HS-27A (cell line): ENCODE measurements at regions not wholly inside any gene's neighbourhood (a gene's known extent, or its start where the extent isn't known, plus 50 kb on each side); places are given as distances from the start of the nearest gene placed in this dataset.
A peak's percentile ranks its signal among the peaks of the same experiment; 100 is the strongest.

Experiments
- DNase-seq: peaks from one replicate; pipeline ENCODE4 v3.0.0-alpha.2; 2012; ENCODE audit warnings: low read depth, missing footprints

GRCh38 chr10:44197646-44198045 is 187.3 kb downstream of the CXCL12 start:
- DNase-seq: no peak

- no peak for DNase-seq
These were observed 188.6 kb downstream of the CXCL12 start for GRCh38 chr10:44196336-44196735.

GRCh38 chr10:44196008-44196320 is 188.9 kb downstream of the CXCL12 start:
- DNase-seq: no peak

GRCh38 chr10:44195112-44196007 is 189.5 kb downstream of the CXCL12 start:
- peak; percentile 60 for DNase-seq

GRCh38 chr10:44194435-44194834 is 190.5 kb downstream of the CXCL12 start:
- no peak for DNase-seq

- no peak for DNase-seq
These were observed 191.2 kb downstream of the CXCL12 start for GRCh38 chr10:44193567-44194220.

GRCh38 chr10:44193166-44193565 is 191.7 kb downstream of the CXCL12 start:
- DNase-seq: no peak

GRCh38 chr10:44192435-44192834 is 192.5 kb downstream of the CXCL12 start:
- DNase-seq: no peak

- DNase-seq: no peak
These were observed 194.4 kb downstream of the CXCL12 start for GRCh38 chr10:44190541-44190940.

- DNase-seq: no peak
These were observed 198.1 kb downstream of the CXCL12 start for GRCh38 chr10:44186821-44187220.

- DNase-seq: no peak
These were observed 198.7 kb downstream of the CXCL12 start for GRCh38 chr10:44186150-44186549.

- DNase-seq: no peak
These were observed 199.6 kb downstream of the CXCL12 start for GRCh38 chr10:44185315-44185666.

- DNase-seq: no peak
These were observed 200.1 kb downstream of the CXCL12 start for GRCh38 chr10:44184633-44185314.

GRCh38 chr10:44183667-44184632 is 200.9 kb downstream of the CXCL12 start:
- DNase-seq: no peak

- no peak for DNase-seq
These were observed 202.0 kb downstream of the CXCL12 start for GRCh38 chr10:44182909-44183308.

GRCh38 chr10:44180321-44181168 is 204.4 kb downstream of the CXCL12 start:
- DNase-seq: peak; percentile 12

GRCh38 chr10:44178856-44179255 is 206.0 kb downstream of the CXCL12 start:
- DNase-seq: no peak

GRCh38 chr10:44178281-44178680 is 206.6 kb downstream of the CXCL12 start:
- no peak for DNase-seq

GRCh38 chr10:44177610-44178009 is 207.3 kb downstream of the CXCL12 start:
- DNase-seq: no peak

- DNase-seq: no peak
These were observed 208.6 kb downstream of the CXCL12 start for GRCh38 chr10:44176311-44176710.

- DNase-seq: no peak
These were observed 211.3 kb downstream of the CXCL12 start for GRCh38 chr10:44173608-44173894.
